HK-2 (cell line): ENCODE measurements at regions not wholly inside any gene's neighbourhood (a gene's known extent, or its start where the extent isn't known, plus 50 kb on each side); places are given as distances from the start of the nearest gene placed in this dataset.
"Not testable (repeated sequence)": the region's sequence is repeated elsewhere in the genome, so short reads cannot be mapped to it uniquely, and the experiment has no call there.

Source experiments
- DNase-seq: peaks from one replicate; pipeline ENCODE4 v3.0.0-alpha.2; 2018; ENCODE audit not compliant: unreplicated experiment

- DNase-seq, result no peak
Observed at GRCh38 chr7:156014808-156015207, 202.5 kb upstream of the SHH start.

- no peak for DNase-seq
Observed at GRCh38 chr7:156014201-156014600, 201.9 kb upstream of the SHH start.

GRCh38 chr7:156012412-156012811 is 200.1 kb upstream of the SHH start:
- no peak for DNase-seq

GRCh38 chr7:156009569-156009968 is 197.3 kb upstream of the SHH start:
- DNase-seq, result no peak

GRCh38 chr7:156006876-156007275 is 194.6 kb upstream of the SHH start:
- not testable (repeated sequence) for DNase-seq

GRCh38 chr7:156006024-156006423 is 193.8 kb upstream of the SHH start:
- DNase-seq, result no peak

GRCh38 chr7:156005202-156005691 is 193.0 kb upstream of the SHH start:
- no peak for DNase-seq

GRCh38 chr7:156004265-156005201 is 192.3 kb upstream of the SHH start:
- DNase-seq, result no peak

GRCh38 chr7:156003220-156004162 is 191.2 kb upstream of the SHH start:
- no peak for DNase-seq

GRCh38 chr7:156002362-156003066 is 190.3 kb upstream of the SHH start:
- no peak for DNase-seq

- no peak for DNase-seq
Observed at GRCh38 chr7:156001496-156002260, 189.4 kb upstream of the SHH start.

- no peak for DNase-seq
Observed at GRCh38 chr7:156000601-156001396, 188.5 kb upstream of the SHH start.

- DNase-seq, result no peak
Observed at GRCh38 chr7:155999631-156000489, 187.6 kb upstream of the SHH start.

- no peak for DNase-seq
Observed at GRCh38 chr7:155998766-155999630, 186.7 kb upstream of the SHH start.

GRCh38 chr7:155998328-155998691 is 186.0 kb upstream of the SHH start:
- no peak for DNase-seq

- no peak for DNase-seq
Observed at GRCh38 chr7:155997431-155998327, 185.4 kb upstream of the SHH start.

- DNase-seq, result no peak
Observed at GRCh38 chr7:155996718-155997280, 184.5 kb upstream of the SHH start.
